H9 (cell line): ENCODE measurements at regions not wholly inside any gene's neighbourhood (a gene's known extent, or its start where the extent isn't known, plus 50 kb on each side); places are given as distances from the start of the nearest gene placed in this dataset.

Source experiments
- DNase-seq: peaks from one replicate; pipeline ENCODE4 v3.0.0-alpha.2; 2017
- H2AFZ ChIP-seq: one replicate; pipeline ENCODE4 v1.6.1; 2013; ENCODE audit warnings: mild to moderate bottlenecking, low read length, control low read depth, moderate library complexity
- H2AK5ac ChIP-seq: 2 replicates; pipeline ENCODE4 v1.6.1; 2013; ENCODE audit warnings: low read length, control low read depth, mixed read lengths; ENCODE audit not compliant: insufficient read length
- H2BK120ac ChIP-seq: one replicate; pipeline ENCODE4 v1.6.1; 2013; ENCODE audit warnings: low read depth, mild to moderate bottlenecking, low read length, control low read depth, inconsistent platforms; ENCODE audit not compliant: poor library complexity, severe bottlenecking
- H2BK12ac ChIP-seq: 2 replicates; pipeline ENCODE4 v1.6.1; 2013; ENCODE audit warnings: low read length, control low read depth, mixed read lengths, low read depth; ENCODE audit not compliant: insufficient read length
- H2BK15ac ChIP-seq: 2 replicates; pipeline ENCODE4 v1.6.1; 2013; ENCODE audit warnings: low read depth, low read length, control low read depth
- H2BK20ac ChIP-seq: one replicate; pipeline ENCODE4 v1.6.1; 2013; ENCODE audit warnings: low read depth, mild to moderate bottlenecking, low read length, control low read depth, inconsistent platforms; ENCODE audit not compliant: poor library complexity, severe bottlenecking
- H2BK5ac ChIP-seq: 2 replicates; pipeline ENCODE4 v1.6.1; 2013; ENCODE audit warnings: low read length, control low read depth, mixed read lengths; ENCODE audit not compliant: insufficient read length
- H3K14ac ChIP-seq: 2 replicates; pipeline ENCODE4 v1.6.1; 2013; ENCODE audit warnings: low read length, control low read depth; ENCODE audit not compliant: insufficient read depth
- H3K18ac ChIP-seq: 2 replicates; pipeline ENCODE4 v1.6.1; 2013; ENCODE audit warnings: low read depth, mild to moderate bottlenecking, mixed read lengths, low read length, control low read depth; ENCODE audit not compliant: insufficient read length
- H3K23ac ChIP-seq: 2 replicates; pipeline ENCODE4 v1.6.1; 2013; ENCODE audit warnings: low read length, control low read depth, mixed read lengths, low read depth; ENCODE audit not compliant: insufficient read length
- H3K23me2 ChIP-seq: 2 replicates; pipeline ENCODE4 v1.6.1; 2013; ENCODE audit warnings: low read depth, mild to moderate bottlenecking, mixed read lengths, low read length, control low read depth; ENCODE audit not compliant: insufficient read length, poor library complexity, severe bottlenecking
- H3K27ac ChIP-seq: 2 replicates; pipeline ENCODE4 v1.5.1; 2013; ENCODE audit warnings: low read length, control low read depth, mixed read lengths, low read depth; ENCODE audit not compliant: insufficient read length
- H3K27me3 ChIP-seq: 2 replicates; pipeline ENCODE4 v1.6.1; 2013; ENCODE audit warnings: low read length, control low read depth, inconsistent platforms; ENCODE audit not compliant: insufficient read depth
- H3K4ac ChIP-seq: 2 replicates; pipeline ENCODE4 v1.6.1; 2013; ENCODE audit warnings: low read depth, mild to moderate bottlenecking, control low read depth, inconsistent platforms, low read length, moderate library complexity
- H3K4me1 ChIP-seq: 2 replicates; pipeline ENCODE4 v1.6.1; 2013; ENCODE audit warnings: low read length, control low read depth, inconsistent platforms; ENCODE audit not compliant: insufficient read depth
- H3K4me2 ChIP-seq: 2 replicates; pipeline ENCODE4 v1.6.1; 2013; ENCODE audit warnings: low read length, control low read depth, mixed read lengths; ENCODE audit not compliant: insufficient read length, insufficient read depth
- H3K56ac ChIP-seq: 2 replicates; pipeline ENCODE4 v1.6.1; 2013; ENCODE audit warnings: low read depth, mild to moderate bottlenecking, mixed read lengths, low read length, control low read depth; ENCODE audit not compliant: insufficient read length
- H3K79me1 ChIP-seq: 2 replicates; pipeline ENCODE4 v1.6.1; 2013; ENCODE audit warnings: low read depth, mild to moderate bottlenecking, moderate library complexity, low read length, control low read depth, inconsistent platforms; ENCODE audit not compliant: insufficient read depth, poor library complexity, severe bottlenecking
- H3K79me2 ChIP-seq: 2 replicates; pipeline ENCODE4 v1.6.1; 2013; ENCODE audit warnings: low read length, control low read depth, inconsistent platforms; ENCODE audit not compliant: insufficient read depth
- H3K9ac ChIP-seq: 2 replicates; pipeline ENCODE4 v1.6.1; 2013; ENCODE audit warnings: low read length, control low read depth, mixed read lengths; ENCODE audit not compliant: insufficient read length; ENCODE audit errors: extremely low read depth
- H3K9me3 ChIP-seq: one replicate; pipeline ENCODE4 v1.6.1; 2013; ENCODE audit warnings: low read depth, low read length, inconsistent platforms; ENCODE audit not compliant: control insufficient read depth
- H3T11ph ChIP-seq: one replicate; pipeline ENCODE4 v1.6.1; 2013; ENCODE audit warnings: mild to moderate bottlenecking, low read length, control low read depth, inconsistent platforms
- H4K20me1 ChIP-seq: one replicate; pipeline ENCODE4 v1.6.1; 2013; ENCODE audit not compliant: control insufficient read depth, insufficient read length, insufficient read depth
- H4K5ac ChIP-seq: 2 replicates; pipeline ENCODE4 v1.6.1; 2013; ENCODE audit warnings: low read depth, mild to moderate bottlenecking, mixed read lengths, low read length, control low read depth; ENCODE audit not compliant: insufficient read length
- H4K8ac ChIP-seq: replicated peaks from 2 replicates; pipeline ENCODE4 v1.6.1; 2013; ENCODE audit warnings: low read length, control low read depth, mixed read lengths, low read depth; ENCODE audit not compliant: insufficient read length
- H4K91ac ChIP-seq: 2 replicates; pipeline ENCODE4 v1.6.1; 2013; ENCODE audit warnings: low read depth, mild to moderate bottlenecking, moderate library complexity, mixed read lengths, low read length, control low read depth; ENCODE audit not compliant: insufficient read length
- H3K27ac Mint-ChIP-seq, 3 experiments: 2 replicates in 2 of 3; 3 replicates in 1 of 3; pipeline ENCODE4 v1.8.0; 2020 to 2021; ENCODE audit warnings: mixed read lengths in 3 of 3, mild to moderate bottlenecking in 1 of 3, moderate library complexity in 1 of 3
- H3K27me3 Mint-ChIP-seq: 2 replicates; pipeline ENCODE4 v1.8.0; 2021; ENCODE audit warnings: low read depth, mild to moderate bottlenecking, moderate library complexity, mixed read lengths
- H3K36me3 Mint-ChIP-seq, 3 experiments: 2 replicates in 2 of 3; 3 replicates in 1 of 3; pipeline ENCODE4 v1.8.0; 2020 to 2021; ENCODE audit warnings: low read depth in 3 of 3, mixed read lengths in 3 of 3; ENCODE audit not compliant: insufficient read depth in 1 of 3
- H3K4me1 Mint-ChIP-seq, 2 experiments: 2 replicates each; pipeline ENCODE4 v1.8.0; 2020; ENCODE audit warnings: mixed read lengths in 2 of 2
- H3K4me3 Mint-ChIP-seq, 2 experiments: 2 replicates in 1 of 2; 3 replicates in 1 of 2; pipeline ENCODE4 v1.8.0; 2020 to 2021; ENCODE audit warnings: mild to moderate bottlenecking in 2 of 2, mixed read lengths in 2 of 2, moderate library complexity in 1 of 2
- H3K9me3 Mint-ChIP-seq, 2 experiments: 2 replicates in 1 of 2; 3 replicates in 1 of 2; pipeline ENCODE4 v1.8.0; 2020; ENCODE audit warnings: mild to moderate bottlenecking in 2 of 2, mixed read lengths in 2 of 2, moderate library complexity in 1 of 2
- CTCF ChIP-seq: fragments of 200-600 bp; sonication (generic); conservative IDR thresholded peaks from 3 replicates; pipeline ENCODE4 v1.8.0; 2021; ENCODE audit warnings: antibody characterized with exemption, mild to moderate bottlenecking
- WGBS: extraction: QIAGEN DNeasy Blood & Tissue Kit; methylation state at CpG from one replicate; pipeline ENCODE4 v1.1.7; 2013; ENCODE audit warnings: missing lambda C conversion rate, low lambda C conversion rate, mixed read lengths; ENCODE audit not compliant: insufficient read length; ENCODE audit errors: extremely low coverage; 5-methylcytosine and 5-hydroxymethylcytosine counted together

DNA sequence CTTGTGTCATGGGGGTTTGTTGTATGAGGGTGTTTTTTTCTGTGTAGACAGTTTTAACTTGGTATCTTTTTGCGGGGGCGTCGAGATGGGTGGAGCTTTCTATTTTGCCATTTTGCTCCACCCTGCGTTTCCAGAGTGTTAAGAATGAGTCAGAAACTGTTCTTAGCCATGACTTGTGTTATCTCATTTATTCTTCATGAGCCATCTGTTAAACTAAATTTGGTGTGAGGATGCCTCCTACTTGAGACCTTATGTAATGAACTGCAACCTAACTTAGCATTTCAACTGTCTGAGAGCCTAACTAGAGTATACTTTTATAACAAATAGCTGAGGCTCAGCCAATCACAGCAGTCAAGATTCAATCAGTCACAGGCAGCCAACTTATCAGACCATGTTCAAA lies 1873.5 kb downstream of the NCAM2 start:
- no peak overlapping the region for H3K18ac ChIP-seq
- no peaks in the 10 kb centered on the region for H4K20me1 ChIP-seq
- no peak overlapping the region for H2BK5ac ChIP-seq
- Mint-ChIP-seq H3K27me3 (no peaks in the 10 kb centered on the region; the same call in 1 of the 2 replicates), H3K9me3 (no peaks in the 10 kb centered on the region), H3K36me3 (no peaks in the 10 kb centered on the region), H3K4me3 (no peak overlapping the region), H3K27ac (no peak overlapping the region), H3K4me1 (no peaks in the 10 kb centered on the region)
- no peak overlapping the region for H2BK12ac ChIP-seq
- no CpG with 5 or more reads among the region's 4 CpGs for WGBS
- no peak overlapping the region for H3K4me2 ChIP-seq
- no peak for TF ChIP-seq CTCF
- H3K23ac ChIP-seq, result no peak overlapping the region
- H4K5ac ChIP-seq, result no peak overlapping the region
- H3K79me1 ChIP-seq, result no peaks in the 10 kb centered on the region
- no peak for DNase-seq
- no peak overlapping the region for H3K9ac ChIP-seq
- H3K27me3 ChIP-seq, result no peaks in the 10 kb centered on the region
- no peak overlapping the region for H2BK20ac ChIP-seq
- no peak overlapping the region for H2AK5ac ChIP-seq
- no peak overlapping the region for H2BK120ac ChIP-seq
- H3K14ac ChIP-seq, result no peak overlapping the region
- H3K27ac ChIP-seq, result no peak overlapping the region
- no peaks in the 10 kb centered on the region for H3K9me3 ChIP-seq
- no peak overlapping the region for H3K56ac ChIP-seq
- no peak overlapping the region for H4K8ac ChIP-seq
- H2AFZ ChIP-seq, result no peak overlapping the region
- H3K4me1 ChIP-seq, result no peaks in the 10 kb centered on the region
- H3K79me2 ChIP-seq, result no peaks in the 10 kb centered on the region
- H2BK15ac ChIP-seq, result no peak overlapping the region
- no peak overlapping the region for H3T11ph ChIP-seq
- H3K4ac ChIP-seq, result no peak overlapping the region
- H4K91ac ChIP-seq, result no peak overlapping the region
- no peaks in the 10 kb centered on the region for H3K23me2 ChIP-seq
